H1 (cell line): ENCODE measurements at regions not wholly inside any gene's neighbourhood (a gene's known extent, or its start where the extent isn't known, plus 50 kb on each side); places are given as distances from the start of the nearest gene placed in this dataset.

Source experiments
- TF ChIP-seq, protein P1 (sequence below): fragments of 300-600 bp; sonication (generic); IDR thresholded peaks from 2 replicates; pipeline ENCODE4 v1.7.1; 2012; ENCODE audit warnings: low read length, moderate library complexity, mild to moderate bottlenecking, inconsistent platforms; ENCODE audit not compliant: insufficient replicate concordance

DNA sequence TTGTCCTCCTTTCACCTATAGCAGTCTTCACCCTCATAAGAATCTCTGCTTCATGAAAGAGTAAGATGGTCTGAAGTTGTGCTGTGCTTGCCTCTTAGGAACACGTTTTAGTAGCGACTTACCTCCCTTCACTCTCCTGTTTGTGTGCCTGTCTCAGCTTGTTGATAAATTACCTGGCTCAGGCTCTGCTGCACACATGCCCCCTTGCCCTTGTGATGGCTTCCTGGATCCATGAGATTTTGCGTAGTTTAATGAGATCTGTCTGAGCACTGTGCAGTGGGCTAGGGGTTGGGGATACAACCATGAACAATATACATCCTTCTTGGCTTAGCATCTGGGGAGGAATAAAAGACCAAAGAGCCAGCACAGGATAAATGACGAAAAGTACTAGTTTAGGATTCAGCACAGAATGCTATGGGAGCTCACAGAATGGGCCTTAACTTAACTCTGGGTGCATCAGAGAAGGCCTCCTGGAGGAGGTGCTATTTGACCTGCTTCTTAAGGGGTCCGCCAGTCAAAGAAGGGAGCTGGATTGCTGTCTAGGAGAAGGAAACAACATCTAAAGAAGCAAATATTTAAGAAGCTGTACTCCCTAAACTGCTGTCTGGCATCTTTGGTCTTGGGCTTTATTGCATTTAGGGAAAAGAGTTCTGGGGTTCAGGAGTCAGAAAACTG lies 175.7 kb upstream of the PLXNA2 start (continued):
- TF ChIP-seq, protein P1, sequence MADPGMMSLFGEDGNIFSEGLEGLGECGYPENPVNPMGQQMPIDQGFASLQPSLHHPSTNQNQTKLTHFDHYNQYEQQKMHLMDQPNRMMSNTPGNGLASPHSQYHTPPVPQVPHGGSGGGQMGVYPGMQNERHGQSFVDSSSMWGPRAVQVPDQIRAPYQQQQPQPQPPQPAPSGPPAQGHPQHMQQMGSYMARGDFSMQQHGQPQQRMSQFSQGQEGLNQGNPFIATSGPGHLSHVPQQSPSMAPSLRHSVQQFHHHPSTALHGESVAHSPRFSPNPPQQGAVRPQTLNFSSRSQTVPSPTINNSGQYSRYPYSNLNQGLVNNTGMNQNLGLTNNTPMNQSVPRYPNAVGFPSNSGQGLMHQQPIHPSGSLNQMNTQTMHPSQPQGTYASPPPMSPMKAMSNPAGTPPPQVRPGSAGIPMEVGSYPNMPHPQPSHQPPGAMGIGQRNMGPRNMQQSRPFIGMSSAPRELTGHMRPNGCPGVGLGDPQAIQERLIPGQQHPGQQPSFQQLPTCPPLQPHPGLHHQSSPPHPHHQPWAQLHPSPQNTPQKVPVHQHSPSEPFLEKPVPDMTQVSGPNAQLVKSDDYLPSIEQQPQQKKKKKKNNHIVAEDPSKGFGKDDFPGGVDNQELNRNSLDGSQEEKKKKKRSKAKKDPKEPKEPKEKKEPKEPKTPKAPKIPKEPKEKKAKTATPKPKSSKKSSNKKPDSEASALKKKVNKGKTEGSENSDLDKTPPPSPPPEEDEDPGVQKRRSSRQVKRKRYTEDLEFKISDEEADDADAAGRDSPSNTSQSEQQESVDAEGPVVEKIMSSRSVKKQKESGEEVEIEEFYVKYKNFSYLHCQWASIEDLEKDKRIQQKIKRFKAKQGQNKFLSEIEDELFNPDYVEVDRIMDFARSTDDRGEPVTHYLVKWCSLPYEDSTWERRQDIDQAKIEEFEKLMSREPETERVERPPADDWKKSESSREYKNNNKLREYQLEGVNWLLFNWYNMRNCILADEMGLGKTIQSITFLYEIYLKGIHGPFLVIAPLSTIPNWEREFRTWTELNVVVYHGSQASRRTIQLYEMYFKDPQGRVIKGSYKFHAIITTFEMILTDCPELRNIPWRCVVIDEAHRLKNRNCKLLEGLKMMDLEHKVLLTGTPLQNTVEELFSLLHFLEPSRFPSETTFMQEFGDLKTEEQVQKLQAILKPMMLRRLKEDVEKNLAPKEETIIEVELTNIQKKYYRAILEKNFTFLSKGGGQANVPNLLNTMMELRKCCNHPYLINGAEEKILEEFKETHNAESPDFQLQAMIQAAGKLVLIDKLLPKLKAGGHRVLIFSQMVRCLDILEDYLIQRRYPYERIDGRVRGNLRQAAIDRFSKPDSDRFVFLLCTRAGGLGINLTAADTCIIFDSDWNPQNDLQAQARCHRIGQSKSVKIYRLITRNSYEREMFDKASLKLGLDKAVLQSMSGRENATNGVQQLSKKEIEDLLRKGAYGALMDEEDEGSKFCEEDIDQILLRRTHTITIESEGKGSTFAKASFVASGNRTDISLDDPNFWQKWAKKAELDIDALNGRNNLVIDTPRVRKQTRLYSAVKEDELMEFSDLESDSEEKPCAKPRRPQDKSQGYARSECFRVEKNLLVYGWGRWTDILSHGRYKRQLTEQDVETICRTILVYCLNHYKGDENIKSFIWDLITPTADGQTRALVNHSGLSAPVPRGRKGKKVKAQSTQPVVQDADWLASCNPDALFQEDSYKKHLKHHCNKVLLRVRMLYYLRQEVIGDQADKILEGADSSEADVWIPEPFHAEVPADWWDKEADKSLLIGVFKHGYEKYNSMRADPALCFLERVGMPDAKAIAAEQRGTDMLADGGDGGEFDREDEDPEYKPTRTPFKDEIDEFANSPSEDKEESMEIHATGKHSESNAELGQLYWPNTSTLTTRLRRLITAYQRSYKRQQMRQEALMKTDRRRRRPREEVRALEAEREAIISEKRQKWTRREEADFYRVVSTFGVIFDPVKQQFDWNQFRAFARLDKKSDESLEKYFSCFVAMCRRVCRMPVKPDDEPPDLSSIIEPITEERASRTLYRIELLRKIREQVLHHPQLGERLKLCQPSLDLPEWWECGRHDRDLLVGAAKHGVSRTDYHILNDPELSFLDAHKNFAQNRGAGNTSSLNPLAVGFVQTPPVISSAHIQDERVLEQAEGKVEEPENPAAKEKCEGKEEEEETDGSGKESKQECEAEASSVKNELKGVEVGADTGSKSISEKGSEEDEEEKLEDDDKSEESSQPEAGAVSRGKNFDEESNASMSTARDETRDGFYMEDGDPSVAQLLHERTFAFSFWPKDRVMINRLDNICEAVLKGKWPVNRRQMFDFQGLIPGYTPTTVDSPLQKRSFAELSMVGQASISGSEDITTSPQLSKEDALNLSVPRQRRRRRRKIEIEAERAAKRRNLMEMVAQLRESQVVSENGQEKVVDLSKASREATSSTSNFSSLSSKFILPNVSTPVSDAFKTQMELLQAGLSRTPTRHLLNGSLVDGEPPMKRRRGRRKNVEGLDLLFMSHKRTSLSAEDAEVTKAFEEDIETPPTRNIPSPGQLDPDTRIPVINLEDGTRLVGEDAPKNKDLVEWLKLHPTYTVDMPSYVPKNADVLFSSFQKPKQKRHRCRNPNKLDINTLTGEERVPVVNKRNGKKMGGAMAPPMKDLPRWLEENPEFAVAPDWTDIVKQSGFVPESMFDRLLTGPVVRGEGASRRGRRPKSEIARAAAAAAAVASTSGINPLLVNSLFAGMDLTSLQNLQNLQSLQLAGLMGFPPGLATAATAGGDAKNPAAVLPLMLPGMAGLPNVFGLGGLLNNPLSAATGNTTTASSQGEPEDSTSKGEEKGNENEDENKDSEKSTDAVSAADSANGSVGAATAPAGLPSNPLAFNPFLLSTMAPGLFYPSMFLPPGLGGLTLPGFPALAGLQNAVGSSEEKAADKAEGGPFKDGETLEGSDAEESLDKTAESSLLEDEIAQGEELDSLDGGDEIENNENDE: no peak
